ENCODE measurements at regions not wholly inside any gene's neighbourhood (a gene's known extent, or its start where the extent isn't known, plus 50 kb on each side); places are given as distances from the start of the nearest gene placed in this dataset.

DNA sequence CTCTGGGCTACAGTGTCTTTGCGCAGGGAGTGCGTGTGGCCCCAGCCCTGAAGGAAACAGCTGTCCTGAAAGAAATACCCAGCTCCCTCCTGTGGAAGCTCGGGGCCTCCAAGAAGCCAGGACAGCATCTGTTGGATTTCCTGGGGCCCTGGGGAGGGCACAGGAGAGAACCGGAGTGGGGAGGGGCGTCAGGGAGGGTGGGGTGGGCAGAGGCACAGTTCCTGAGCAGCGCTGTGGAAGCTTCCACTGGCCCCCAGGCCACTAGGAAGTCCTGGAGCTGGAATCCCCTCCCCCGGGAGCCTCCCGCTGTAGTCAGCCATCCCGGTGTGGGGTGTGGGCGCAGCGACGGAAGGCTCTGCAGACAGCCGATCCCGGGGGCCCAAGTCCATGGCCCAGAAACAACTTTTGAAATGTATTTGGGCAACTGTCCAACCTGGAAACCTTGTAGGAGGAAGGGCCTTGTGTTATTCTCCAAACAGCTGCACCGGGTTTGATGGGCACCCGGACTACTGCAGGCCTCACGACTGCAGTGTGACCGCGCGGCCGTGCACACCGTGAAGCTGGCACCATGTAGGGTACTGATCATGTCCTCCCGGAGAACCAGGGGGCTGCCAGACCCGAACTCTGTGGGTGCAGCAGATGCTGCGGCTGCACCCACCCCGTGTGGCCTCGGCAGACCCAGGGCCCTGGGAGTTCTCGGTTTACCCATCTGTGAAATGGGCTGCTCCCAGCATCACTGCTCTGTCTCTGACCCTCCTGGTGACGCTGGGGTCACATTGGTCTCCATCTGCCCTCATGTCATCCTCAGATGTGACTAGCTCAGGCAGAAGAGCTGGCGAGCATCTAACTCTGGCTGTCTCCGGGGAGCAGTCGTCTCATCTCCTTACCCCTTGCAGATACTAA is 68.5 kb upstream of the HMX1 start:
- ChIA-PET CTCF (no interaction called here), POLR2A (no interaction called here)
- TF ChIP-seq, protein P1, sequence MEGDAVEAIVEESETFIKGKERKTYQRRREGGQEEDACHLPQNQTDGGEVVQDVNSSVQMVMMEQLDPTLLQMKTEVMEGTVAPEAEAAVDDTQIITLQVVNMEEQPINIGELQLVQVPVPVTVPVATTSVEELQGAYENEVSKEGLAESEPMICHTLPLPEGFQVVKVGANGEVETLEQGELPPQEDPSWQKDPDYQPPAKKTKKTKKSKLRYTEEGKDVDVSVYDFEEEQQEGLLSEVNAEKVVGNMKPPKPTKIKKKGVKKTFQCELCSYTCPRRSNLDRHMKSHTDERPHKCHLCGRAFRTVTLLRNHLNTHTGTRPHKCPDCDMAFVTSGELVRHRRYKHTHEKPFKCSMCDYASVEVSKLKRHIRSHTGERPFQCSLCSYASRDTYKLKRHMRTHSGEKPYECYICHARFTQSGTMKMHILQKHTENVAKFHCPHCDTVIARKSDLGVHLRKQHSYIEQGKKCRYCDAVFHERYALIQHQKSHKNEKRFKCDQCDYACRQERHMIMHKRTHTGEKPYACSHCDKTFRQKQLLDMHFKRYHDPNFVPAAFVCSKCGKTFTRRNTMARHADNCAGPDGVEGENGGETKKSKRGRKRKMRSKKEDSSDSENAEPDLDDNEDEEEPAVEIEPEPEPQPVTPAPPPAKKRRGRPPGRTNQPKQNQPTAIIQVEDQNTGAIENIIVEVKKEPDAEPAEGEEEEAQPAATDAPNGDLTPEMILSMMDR (IDR thresholded peaks at IDR 0.05; ENCODE audit: insufficient read depth, low read length, missing control alignments): no peak
- no peak overlapping the region for H3K4me3 ChIP-seq (ENCODE audit: low read depth, low read length)
- no peak for DNase-seq (ENCODE audit: low read depth, low spot score)

DNA sequence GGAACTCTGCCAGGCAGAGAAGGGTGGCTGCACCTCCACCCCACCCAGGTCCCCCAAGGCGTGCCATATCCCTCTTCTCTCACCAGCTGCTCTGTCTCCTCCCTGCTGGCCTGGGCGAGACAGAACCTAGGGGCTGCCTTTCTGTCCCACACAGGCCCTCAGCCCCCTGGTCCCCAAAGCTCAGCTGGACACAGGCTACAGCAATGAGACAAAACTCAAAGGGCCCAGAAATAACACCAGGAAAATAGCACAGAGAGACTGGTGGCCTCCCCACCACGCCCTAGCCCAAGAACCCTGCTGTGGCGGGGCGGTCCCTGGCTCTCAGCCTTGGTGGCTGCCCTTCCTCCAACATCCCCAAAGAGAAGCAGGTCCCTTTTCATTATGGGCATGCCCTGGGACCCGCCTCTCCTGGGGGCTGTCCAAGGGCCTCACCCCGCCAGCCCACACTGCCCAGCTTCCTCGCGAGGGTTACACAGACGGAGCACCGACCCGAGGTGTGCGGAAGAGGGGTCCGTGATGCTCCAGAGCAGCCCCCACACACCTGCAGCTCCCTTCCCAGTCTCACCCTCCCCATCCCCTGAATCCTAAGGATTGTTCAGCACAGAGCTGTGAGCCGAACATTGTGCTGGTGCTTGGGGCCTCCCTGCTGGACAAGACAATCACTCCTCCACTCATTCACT is 67.7 kb upstream of the HMX1 start:
- CTCF ChIA-PET: no interaction called here
- TF ChIP-seq, protein P1 (IDR thresholded peaks at IDR 0.05; ENCODE audit: insufficient read depth, low read length, missing control alignments): no peak
- POLR2A ChIA-PET: no interaction called here
- DNase-seq (ENCODE audit: low read depth, low spot score): no peak
- H3K4me3 ChIP-seq (ENCODE audit: low read depth, low read length): no peak overlapping the region

DNA sequence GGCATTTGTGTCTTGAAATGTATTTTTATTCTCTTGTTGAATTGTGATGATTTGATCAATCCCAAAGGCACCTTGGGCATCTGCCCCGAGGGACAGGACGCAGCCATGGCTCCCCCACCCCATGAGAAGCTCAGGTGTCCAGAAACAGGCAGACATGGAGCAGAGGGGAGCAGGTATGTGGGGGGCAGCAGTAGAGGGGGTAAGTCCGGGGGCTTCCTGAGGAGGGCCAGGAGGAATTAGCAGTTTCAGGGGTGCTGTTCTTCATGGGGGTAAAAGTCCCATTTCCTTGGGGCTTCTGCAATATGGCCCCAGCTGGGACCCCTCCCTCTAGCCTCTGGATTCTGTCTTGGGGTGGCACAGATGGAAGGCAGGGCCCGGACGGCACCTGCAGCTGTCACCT is 67.0 kb upstream of the HMX1 start:
- POLR2A ChIA-PET: no interaction called here
- DNase-seq (ENCODE audit: low read depth, low spot score): no peak
- CTCF ChIA-PET: no interaction called here
- TF ChIP-seq, protein P1 (IDR thresholded peaks at IDR 0.05; ENCODE audit: insufficient read depth, low read length, missing control alignments): no peak
- H3K4me3 ChIP-seq (ENCODE audit: low read depth, low read length): no peak overlapping the region

DNA sequence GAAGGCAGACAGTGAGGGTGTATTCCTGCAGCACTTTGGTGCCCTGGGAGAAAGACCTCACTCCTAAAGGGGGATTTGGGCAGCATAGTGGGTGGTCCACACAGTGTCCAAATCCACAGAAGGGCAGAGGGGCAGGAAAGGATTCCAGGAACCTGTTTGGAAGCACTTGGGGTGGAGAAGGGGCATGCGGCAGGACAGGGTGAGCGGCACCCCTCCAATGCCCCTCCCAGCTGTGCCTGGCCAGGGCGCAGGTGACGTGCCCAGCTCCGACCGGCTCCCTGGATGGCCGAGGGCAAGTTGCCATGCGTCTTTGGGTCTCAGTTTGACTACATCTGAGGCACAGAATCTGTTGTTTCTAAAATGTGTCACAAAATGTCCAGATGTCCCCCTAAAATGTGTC is 66.5 kb upstream of the HMX1 start:
- POLR2A ChIA-PET: no interaction called here
- no peak for DNase-seq (ENCODE audit: low read depth, low spot score)
- H3K4me3 ChIP-seq (ENCODE audit: low read depth, low read length): no peak overlapping the region
- TF ChIP-seq, protein P1 (IDR thresholded peaks at IDR 0.05; ENCODE audit: insufficient read depth, low read length, missing control alignments): no peak
- CTCF ChIA-PET: no interaction called here

DNA sequence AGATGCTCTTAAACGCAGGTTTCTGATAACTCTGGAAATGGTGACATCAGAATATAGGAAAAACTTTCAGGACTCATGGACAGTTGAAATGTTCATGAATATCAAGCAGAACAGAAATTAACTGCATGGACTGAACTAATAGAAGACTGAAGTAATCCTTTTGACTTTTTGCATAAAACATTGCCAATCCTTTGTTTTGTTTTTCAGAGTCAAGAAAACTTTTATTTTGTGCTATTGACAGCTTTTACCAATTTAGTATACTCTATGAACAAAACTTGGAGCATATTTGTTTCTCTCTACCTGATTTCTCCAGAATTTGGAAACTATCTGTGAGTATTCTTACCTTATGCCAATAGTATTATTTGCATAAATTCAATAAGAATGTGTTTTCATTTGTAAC is 61.2 kb upstream of the HMX1 start:
- no peak for DNase-seq (ENCODE audit: low read depth, low spot score)
- TF ChIP-seq, protein P1 (IDR thresholded peaks at IDR 0.05; ENCODE audit: insufficient read depth, low read length, missing control alignments): no peak
- ChIA-PET POLR2A (no interaction called here), CTCF (no interaction called here)
- H3K4me3 ChIP-seq (ENCODE audit: low read depth, low read length): no peak overlapping the region

DNA sequence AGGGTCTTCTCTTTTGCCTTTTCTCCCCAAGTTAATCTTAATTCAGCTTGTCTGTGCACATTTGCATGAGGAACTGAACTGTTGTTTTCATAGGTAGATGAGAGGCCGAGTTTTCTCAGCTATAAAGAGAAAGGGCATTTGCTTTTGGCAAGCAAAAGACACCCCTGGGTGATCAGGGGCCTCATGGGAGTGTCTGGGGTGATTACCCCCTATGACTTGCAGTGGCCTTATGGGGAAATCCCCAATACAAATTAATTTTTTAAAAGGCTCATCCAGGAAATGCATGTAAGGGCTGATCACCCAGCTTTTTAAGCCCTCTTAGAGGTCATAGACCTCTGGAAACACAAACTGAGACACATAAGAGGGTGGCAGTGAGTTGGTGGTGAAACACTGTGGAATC is 56.4 kb upstream of the HMX1 start:
- ChIA-PET CTCF (no interaction called here), POLR2A (no interaction called here)
- TF ChIP-seq, protein P1 (IDR thresholded peaks at IDR 0.05; ENCODE audit: insufficient read depth, low read length, missing control alignments): no peak
- H3K4me3 ChIP-seq (ENCODE audit: low read depth, low read length): no peak overlapping the region
- no peak for DNase-seq (ENCODE audit: low read depth, low spot score)
